ENCODE measurements at regions not wholly inside any gene's neighbourhood (a gene's known extent, or its start where the extent isn't known, plus 50 kb on each side); places are given as distances from the start of the nearest gene placed in this dataset.

DNA sequence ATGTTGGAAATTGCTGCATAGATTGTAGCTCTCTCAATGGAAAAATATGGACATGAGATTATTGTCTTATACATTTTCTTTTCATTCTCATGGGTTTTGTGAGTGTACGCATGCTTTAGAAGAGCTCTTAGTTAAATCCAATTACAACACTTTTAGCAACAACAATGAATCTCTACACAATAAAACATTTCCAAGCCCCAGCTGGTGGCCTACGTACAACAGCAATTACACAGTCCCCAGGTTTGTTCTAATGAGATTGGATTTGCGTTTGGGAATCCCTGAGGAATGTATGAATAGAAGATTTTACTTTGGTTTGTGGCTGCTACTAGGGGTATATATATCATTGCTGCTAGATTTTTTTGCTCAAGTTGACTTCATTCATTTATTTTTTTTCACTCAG, 98.6 kb downstream of the FHDC1 start:
- TF ChIP-seq TAF1 (IDR thresholded peaks at IDR 0.05; ENCODE audit: borderline replicate concordance, low read depth, low read length) = no peak
- TF ChIP-seq POLR2AphosphoS5 (IDR thresholded peaks at IDR 0.05; ENCODE audit: low read depth, low read length) = no peak
- TF ChIP-seq POLR2A (IDR thresholded peaks at IDR 0.05; ENCODE audit: low read depth, low read length) = no peak
- FAIRE-seq (no peak), DNase-seq (ENCODE audit: insufficient read length) (no peak)

DNA sequence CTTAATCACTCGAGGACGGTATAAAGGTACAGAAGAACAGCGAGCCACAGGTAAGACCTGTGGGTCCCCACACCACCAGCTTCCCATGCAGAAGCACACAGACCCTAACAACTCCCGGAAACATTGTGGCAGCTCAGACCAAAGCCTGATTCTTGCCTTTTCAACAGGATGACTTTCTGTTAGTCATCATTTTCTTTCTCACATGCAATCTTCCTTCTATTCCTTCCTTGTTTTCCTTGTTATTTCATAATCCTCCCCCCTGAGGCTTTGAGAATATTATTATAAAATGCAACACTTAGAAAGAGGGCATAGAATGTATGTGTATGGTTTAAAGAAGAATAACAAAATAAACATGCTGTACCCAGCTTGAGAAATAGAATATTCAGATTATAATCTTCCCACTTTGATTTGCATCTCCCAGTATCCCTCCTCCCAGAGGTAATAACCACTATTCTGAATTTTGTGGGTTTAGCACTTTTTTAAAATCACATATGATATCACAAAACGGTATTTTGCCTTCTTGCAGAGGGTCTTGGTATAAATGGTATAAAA, 100.9 kb downstream of the FHDC1 start:
- TF ChIP-seq POLR2AphosphoS5 (IDR thresholded peaks at IDR 0.05; ENCODE audit: low read depth, low read length) (no peak), TAF1 (IDR thresholded peaks at IDR 0.05; ENCODE audit: borderline replicate concordance, low read depth, low read length) (no peak), POLR2A (IDR thresholded peaks at IDR 0.05; ENCODE audit: low read depth, low read length) (no peak)
- FAIRE-seq = no peak
- no peak for DNase-seq (ENCODE audit: insufficient read length)

DNA sequence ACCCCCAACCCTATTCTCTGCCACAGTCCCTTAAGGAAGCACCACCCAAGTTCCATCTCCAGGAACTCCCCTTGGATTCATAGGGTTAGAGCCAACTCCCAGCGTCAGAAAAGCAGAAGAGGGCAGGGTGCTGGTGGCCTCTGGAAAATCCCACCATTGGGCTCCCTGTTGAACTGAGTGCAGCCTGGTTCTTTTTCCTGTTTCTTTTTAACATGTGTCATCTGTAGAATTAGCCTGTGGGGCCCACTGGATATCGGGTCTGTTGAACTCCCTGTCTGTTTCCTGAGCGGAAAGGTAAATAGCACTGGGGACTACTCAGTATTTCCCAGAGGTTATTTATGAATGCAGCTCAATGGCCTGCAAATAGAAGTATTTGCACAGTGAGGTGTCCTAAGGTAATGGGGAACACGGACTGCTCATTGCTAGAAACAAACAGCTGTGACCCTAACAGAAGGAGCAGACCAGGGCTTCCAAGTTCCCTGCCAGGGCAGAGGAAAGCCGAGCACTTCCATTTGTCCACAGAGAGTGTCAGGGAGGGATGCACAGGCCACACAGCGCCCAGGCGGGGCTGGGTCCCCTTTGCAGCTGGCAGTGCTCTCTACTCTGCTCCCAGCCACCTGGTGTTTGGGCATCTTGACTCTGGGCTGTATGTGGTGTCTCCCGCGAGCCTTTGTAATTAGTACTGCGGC, 102.6 kb downstream of the FHDC1 start:
- DNase-seq (ENCODE audit: insufficient read length) (no peak), FAIRE-seq (no peak)
- no peak for TF ChIP-seq POLR2A (IDR thresholded peaks at IDR 0.05; ENCODE audit: low read depth, low read length)
- TF ChIP-seq POLR2AphosphoS5 (IDR thresholded peaks at IDR 0.05; ENCODE audit: low read depth, low read length) = no peak
- no peak for TF ChIP-seq TAF1 (IDR thresholded peaks at IDR 0.05; ENCODE audit: borderline replicate concordance, low read depth, low read length)

DNA sequence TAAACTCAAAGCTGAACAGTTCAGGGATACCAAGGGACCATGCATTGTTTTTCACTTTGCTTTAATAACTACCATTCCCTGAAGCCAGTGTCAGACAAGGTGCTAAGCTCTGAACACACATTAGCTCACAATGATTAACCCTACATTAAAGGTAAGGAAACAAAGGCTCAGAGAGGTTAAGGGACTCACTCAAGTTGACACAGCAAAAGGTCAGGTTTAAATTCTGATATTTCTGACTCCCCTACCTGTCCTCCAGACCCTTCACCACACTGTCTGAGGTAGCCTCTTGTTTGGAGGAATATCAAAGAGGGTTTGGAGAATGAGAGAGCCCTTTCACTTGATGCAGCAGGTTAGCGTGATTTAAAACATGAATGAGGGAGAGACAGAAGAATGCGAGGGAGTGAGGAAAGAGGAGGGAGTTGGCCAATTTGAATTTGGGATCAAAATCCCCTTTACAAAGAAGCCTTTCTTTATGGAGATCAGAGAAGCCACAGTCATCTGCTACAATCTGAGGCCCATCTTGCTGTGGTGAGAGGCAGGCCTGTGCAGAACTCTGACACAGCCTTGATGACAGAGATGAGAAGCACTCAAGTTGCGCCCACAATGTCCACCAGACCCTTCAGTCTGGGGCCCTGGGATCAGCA, 103.5 kb downstream of the FHDC1 start:
- DNase-seq (ENCODE audit: insufficient read length) (no peak), FAIRE-seq (no peak)
- no peak for TF ChIP-seq POLR2AphosphoS5 (IDR thresholded peaks at IDR 0.05; ENCODE audit: low read depth, low read length)
- no peak for TF ChIP-seq POLR2A (IDR thresholded peaks at IDR 0.05; ENCODE audit: low read depth, low read length)
- TF ChIP-seq TAF1 (IDR thresholded peaks at IDR 0.05; ENCODE audit: borderline replicate concordance, low read depth, low read length) = no peak

DNA sequence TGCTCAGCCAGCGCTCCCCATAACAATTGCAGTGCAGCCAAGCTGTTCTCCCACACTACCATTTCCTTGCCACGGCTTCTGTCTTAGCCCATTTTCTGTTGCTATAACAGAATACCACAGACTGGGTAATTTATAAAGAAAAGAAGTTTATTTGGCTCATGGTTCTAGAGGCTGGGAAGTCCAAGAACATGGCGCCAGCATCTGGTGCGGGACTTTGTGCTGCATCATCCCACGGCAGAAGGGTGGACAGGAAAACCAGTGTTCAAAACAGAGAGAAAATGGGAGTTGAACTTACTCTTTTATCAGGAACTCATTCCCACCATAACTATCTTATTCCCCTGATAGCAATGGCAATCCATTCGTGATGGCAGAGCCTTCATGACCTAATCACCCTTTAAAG, 104.6 kb downstream of the FHDC1 start:
- DNase-seq (ENCODE audit: insufficient read length) = no peak
- no peak for FAIRE-seq
- no peak for TF ChIP-seq POLR2A (IDR thresholded peaks at IDR 0.05; ENCODE audit: low read depth, low read length)

DNA sequence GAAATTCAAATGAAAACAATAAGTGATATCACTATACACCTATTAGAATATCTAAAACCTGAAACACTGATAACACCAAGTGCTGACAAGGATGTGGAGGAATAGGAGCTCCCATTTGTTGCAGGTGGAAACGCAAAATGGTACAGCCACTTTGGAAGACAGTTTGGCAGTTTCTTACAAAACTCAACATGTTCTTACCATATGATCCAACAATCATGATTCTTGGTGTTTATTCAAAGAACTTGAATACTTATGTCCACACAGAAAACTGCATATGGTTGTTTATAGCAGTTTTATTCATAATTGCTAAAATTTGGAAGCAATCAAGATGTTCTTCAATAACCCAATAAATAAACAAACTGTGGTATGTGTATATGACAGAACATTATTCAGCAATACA, 107.9 kb downstream of the FHDC1 start:
- TF ChIP-seq TAF1 (IDR thresholded peaks at IDR 0.05; ENCODE audit: borderline replicate concordance, low read depth, low read length) = no peak
- TF ChIP-seq POLR2AphosphoS5 (IDR thresholded peaks at IDR 0.05; ENCODE audit: low read depth, low read length) = no peak
- no peak for DNase-seq (ENCODE audit: insufficient read length)
- peak; percentile 14 for FAIRE-seq

DNA sequence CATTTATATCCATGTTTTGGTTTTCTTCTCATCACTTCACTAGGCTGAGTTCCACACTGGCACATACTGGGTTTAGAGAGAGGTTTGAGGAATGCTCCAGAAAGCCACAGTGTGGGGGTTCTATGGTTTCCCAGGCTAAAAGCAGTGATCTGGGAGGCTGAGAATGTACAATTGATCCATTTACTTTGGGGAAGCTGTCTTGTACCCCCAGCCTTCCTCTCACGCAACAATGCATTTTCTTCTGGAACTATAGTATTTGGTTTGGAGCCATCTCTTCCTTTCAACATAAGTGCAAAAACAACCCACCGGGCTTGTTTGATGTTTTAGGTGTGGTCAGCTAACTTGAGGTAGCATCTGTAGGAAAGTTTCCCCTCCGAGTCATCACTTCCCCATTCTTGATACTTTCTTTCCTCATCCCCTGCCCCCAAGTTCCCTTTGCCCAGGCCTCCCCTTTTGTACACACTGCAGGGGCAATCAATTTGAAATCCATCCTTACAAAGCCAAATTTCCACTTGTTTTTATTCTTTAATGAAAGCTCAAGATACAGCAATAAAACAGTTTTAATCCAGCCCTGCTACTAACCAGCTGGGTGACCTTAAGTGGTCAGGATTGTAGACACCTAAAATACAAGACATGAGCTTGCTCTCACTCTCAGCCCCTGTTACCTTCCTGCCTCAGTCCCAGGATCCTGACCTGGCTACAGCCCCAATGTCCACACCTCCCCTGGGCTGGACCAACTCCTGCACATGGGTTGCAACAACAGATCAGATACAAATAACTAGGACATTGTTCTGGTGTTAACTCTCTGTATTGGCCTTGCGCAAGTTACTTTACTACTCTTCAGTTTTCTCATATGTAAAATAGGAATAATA, 109.2 kb downstream of the FHDC1 start:
- TF ChIP-seq POLR2A (IDR thresholded peaks at IDR 0.05; ENCODE audit: low read depth, low read length) (no peak), TAF1 (IDR thresholded peaks at IDR 0.05; ENCODE audit: borderline replicate concordance, low read depth, low read length) (no peak), POLR2AphosphoS5 (IDR thresholded peaks at IDR 0.05; ENCODE audit: low read depth, low read length) (no peak)
- DNase-seq (ENCODE audit: insufficient read length) (no peak), FAIRE-seq (peak; percentile 9)

DNA sequence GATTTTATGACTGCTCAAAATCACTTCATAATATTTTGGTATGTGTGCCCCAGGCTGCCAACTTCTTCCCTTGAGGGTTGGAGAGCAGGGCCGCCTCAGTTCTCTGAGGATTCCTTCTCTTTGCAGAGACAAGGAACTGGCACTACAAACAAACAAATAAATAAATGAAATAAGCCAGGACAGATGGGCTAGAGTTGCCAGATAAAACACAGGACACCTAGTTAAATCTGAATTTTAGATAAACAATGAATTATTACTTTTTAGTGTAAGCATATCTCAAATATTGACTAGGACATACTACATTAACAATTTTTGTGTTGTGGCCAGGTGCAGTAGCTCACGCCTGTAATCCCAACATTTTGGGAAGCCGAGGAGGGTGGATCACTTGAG, 122.5 kb downstream of the FHDC1 start:
- DNase-seq (ENCODE audit: insufficient read length) = no peak
- FAIRE-seq = no peak
- no peak for TF ChIP-seq TAF1 (IDR thresholded peaks at IDR 0.05; ENCODE audit: borderline replicate concordance, low read depth, low read length)
- TF ChIP-seq POLR2AphosphoS5 (IDR thresholded peaks at IDR 0.05; ENCODE audit: low read depth, low read length) = no peak
- no peak for TF ChIP-seq POLR2A (IDR thresholded peaks at IDR 0.05; ENCODE audit: low read depth, low read length)

DNA sequence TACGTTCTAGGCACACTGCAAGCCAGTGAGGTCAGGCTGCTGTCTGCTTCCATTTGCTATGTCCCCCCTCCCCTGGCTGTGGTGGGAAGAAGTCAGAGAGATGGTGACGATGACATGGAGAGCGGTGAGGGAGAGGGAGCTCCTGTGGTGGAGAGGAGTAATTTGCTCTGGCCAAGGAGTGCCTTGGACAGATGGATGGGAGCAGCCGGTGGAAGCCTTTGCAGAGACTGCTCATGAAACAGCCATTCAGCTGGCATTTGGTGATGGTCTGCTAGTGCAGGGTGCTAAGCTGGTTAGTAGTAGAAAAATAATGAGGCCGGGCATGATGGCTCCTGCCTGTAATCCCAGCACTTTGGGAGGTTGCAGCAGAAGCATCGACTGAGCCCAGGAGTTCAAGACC, 124.1 kb downstream of the FHDC1 start:
- TF ChIP-seq TAF1 (IDR thresholded peaks at IDR 0.05; ENCODE audit: borderline replicate concordance, low read depth, low read length) = no peak
- TF ChIP-seq POLR2AphosphoS5 (IDR thresholded peaks at IDR 0.05; ENCODE audit: low read depth, low read length) = no peak
- TF ChIP-seq POLR2A (IDR thresholded peaks at IDR 0.05; ENCODE audit: low read depth, low read length) = no peak
- no peak for FAIRE-seq
- no peak for DNase-seq (ENCODE audit: insufficient read length)

DNA sequence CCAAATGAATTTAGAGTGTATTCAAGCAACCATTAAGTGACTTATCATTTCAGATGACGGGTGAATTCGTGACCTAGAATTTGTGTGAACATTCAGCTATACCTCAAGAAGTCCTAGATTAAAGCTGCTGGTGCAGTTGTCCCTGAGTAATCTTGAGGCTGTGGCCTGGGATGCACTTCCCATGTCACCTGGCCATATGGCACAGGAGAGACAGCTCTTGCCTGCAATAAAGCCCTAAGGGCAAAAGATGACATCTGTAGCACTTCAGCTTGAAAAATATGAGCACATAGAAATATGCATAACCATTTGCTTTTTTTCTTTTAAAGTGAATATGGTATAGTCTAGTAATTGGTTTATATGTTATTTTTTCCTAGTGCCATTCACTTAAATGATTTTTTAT, 125.8 kb downstream of the FHDC1 start:
- TF ChIP-seq POLR2A (IDR thresholded peaks at IDR 0.05; ENCODE audit: low read depth, low read length) = no peak
- TF ChIP-seq POLR2AphosphoS5 (IDR thresholded peaks at IDR 0.05; ENCODE audit: low read depth, low read length) = no peak
- TF ChIP-seq TAF1 (IDR thresholded peaks at IDR 0.05; ENCODE audit: borderline replicate concordance, low read depth, low read length) = no peak
- no peak for FAIRE-seq
- no peak for DNase-seq (ENCODE audit: insufficient read length)

DNA sequence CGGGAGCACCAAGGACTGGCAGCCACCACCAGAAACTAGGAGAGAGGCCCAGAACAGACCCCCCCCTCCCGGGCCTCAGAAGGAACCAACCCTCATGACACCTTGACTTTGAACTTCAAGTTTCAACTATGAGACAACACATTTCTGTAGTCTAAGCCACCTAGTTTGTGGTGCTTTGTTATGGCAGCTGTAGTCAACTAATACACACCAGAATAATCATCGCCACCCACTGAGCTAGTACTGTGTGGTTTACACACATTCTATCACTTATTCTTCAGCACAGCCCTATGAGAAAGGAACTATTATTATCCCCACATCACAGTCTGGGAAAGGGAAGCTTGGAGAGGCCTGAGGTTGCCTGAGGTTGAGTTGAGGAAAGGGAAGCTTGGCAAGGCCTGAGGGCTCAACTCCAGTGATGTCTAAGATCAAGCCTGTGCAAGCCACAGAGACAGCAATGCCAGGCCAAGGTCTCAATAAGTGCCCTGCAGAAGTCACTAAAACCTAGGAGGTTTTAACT, 126.6 kb downstream of the FHDC1 start:
- TF ChIP-seq TAF1 (IDR thresholded peaks at IDR 0.05; ENCODE audit: borderline replicate concordance, low read depth, low read length) (no peak), POLR2AphosphoS5 (IDR thresholded peaks at IDR 0.05; ENCODE audit: low read depth, low read length) (no peak), POLR2A (IDR thresholded peaks at IDR 0.05; ENCODE audit: low read depth, low read length) (no peak)
- FAIRE-seq (no peak), DNase-seq (ENCODE audit: insufficient read length) (no peak)
